Left ventricle myocardium superior (tissue), 1 donor: ENCODE measurements at regions not wholly inside any gene's neighbourhood (a gene's known extent, or its start where the extent isn't known, plus 50 kb on each side); places are given as distances from the start of the nearest gene placed in this dataset.

ENCODE experiments used
- ATAC-seq: fragments of 200-7000 bp; cut with Tn5 transposase; one replicate; pipeline ENCODE4 v1.9.1; 2020; ENCODE audit warnings: mild to moderate bottlenecking, moderate library complexity
- DNase-seq: peaks from one replicate; pipeline ENCODE4 v3.0.0-alpha.2; 2020
- intact Hi-C: fragments of 100-400 bp; cut with micrococcal nuclease; formaldehyde crosslinking; loops from one replicate; pipeline ENCODE4 v1.11.0; 2022
- donor health status: DM: no; HTN: yes; CAD: no; lungs with severe emphysema.

DNA sequence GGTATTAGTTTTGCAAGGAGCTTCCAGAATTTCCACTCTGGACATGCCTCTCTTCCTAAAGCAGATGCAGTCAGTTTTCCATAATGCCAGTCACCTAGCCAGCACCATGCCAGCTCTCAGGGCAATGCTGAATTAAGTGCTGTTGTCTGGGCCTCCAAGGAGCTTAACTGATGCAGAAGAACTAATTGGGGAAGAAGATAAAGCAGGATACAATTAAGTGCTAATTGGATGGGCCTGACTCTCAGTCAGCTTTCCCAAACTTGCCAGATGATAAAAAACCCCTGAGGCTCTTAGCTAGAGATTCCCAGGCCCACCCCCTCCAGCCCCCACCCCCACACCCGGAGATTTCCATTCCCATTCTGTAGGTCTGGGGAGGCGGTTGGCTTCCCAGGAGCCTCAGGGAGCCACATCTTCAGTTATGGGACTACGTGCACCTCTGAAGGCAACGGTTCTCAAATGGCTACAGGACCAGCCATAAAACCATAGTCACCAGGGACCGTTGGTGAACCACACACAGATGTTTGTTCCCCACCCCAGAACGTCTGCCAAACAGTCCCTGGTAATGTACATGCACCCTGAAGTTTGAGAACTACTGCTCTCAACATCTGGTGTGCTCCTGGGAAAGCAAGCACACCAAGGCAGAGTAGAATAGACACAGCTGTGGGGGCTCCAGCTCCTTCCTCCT is 499.1 kb upstream of the CDH5 start:
- DNase-seq (no peak), ATAC-seq (no peak)
- intact Hi-C loops: no loop called here

DNA sequence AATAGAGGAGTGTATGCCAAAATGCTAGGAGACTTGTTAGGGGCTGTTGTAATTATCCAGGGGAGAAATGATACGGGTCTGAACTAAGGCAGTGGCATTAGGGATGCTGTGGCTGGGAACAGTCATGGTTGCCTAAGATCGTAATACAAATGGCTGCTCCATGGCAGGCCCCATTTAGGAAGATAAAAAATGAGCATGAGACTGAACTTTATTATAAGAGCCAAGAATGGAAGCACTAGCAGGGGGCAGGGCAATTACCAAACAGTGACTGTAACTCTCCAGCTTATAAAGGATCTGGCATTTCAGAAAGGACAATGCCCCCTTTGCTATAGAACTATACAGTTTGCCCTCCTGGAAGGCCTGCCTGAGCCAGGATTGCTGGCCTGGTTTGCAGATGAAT is 503.3 kb upstream of the CDH5 start:
- intact Hi-C loops: no loop called here
- DNase-seq: no peak
- ATAC-seq: no peak

DNA sequence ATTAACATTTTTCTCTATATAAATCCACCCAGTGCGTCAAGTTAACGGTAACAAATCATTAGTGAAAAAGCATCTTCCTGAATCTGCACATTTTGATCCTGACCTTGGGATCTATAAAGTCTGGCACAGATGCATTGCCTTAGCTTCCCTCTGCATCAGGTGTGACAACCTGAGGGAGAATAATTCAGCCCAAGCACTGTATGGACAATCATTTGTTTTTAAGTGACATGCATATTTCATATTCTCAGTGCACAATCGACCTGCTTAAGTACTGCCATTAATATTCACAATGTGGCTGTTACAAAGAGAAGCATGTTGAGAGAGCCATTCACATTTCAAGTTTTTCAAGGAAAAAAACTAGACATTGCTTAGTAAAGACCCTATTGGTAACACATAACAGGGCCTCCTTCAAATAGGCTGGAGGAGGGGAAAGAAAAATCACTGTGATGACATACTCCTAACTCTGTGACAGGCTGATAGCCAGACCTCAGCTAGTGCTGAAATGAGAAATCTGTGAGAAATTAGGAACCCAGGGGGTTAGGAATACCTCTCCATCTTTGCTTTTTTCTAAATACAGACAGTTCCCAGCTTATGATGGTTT is 505.3 kb upstream of the CDH5 start:
- no peak for ATAC-seq
- intact Hi-C loops: no loop called here
- no peak for DNase-seq

DNA sequence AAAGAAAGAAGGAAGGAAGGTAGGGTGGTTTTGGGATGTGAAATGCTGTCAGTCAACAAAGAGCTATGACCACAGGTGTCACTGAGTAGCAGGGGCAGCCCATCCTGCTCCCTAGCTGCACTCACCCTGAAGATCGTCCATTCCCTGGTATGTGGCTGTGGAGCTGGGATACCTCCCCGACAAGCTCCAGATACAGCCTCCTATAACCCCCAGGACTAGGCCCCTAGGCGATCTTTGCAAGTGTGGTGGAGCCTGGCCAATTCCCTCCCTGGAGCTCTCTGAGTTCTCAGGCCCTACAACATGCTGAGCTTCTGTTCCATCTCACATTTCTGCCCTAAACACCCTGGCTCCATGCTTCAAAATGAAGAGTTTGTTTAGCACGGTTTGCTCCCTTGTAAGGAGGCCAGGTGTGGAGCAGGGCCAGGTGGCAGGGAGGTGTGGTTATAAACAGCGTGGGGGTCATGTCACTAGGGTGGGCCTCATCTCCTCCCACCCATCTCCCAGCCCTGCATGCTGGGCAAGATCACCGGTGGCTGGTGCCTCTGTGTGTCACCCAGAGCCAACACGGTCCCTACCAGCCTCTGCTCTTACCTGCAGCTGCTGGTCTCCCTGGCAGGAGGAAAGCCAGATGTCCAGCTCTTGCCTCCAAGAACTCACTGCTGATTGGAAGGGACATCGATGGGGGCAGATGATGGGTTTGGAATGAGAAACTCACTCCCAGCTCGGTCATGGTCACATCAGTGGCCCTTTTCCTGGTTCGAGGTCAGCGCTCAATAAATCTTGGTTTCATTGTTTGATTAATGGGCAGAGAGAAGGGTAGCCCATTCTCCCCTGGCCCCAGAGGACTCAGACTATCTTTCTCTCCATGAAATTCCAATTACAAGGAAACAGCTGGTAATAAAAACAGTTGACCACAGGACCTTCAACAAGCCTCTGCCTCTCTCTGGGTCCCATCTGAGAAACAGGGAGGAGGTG is 511.0 kb upstream of the CDH5 start:
- ATAC-seq (no peak), DNase-seq (no peak)
- intact Hi-C loops: no loop called here

DNA sequence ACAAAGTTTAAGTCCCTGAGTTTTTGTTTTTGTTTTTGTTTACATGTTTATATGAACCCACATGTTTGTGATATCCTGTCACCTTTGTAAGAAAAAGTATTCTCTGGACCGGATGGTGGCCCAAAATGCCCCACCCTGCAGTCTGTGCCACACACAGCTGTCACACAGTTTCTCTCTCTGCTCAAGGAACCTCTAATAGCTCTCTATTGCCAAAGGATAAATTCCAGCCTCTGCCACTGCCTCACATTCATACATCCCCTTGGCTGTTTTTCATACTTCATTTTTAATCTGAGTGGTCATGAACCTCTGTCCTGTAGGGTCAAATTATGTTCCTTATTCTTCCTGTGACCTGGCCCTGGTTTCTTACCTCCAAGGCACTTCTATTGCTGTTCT is 520.3 kb upstream of the CDH5 start:
- intact Hi-C loops: no loop called here

DNA sequence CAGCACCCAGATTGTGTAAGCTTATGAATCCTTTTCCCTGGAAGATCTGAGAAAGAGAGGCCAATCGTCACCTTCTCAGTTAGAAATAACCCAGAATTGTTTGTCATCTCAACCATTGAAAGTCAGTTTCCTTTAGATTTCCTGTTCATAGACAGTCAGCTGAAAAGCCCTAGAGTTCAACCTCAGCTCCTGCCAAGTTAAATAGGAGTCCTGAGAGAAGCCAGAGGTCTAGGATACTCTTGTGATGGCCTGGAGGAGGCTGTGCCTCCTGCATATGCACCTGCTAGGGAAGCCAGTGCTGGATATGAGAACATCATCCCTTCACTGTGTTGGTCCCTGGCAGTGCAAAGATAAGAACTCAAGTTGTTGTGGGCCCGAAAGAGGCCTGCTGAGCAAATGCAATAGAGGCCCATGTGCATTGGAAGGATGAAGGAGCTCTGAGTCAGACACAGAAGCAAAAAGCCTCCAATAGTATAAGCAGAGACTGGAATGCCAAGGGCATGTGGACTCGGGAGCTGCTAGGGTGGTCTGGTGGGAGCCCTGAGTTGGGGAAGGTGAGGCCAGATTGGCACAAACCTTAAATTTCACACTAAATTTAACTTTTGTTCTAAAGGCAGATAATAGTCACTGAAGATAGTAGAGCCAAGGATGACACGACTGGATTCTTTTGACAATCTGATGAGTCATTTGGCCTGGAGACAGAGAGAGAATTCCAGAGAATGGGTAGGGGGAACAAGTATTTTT is 520.9 kb upstream of the CDH5 start:
- intact Hi-C loops: no loop called here
- ATAC-seq: no peak
- DNase-seq: no peak

More for the DNA sequence above, 520.3 kb upstream of the CDH5 start:
- ATAC-seq: no peak
- DNase-seq: no peak

DNA sequence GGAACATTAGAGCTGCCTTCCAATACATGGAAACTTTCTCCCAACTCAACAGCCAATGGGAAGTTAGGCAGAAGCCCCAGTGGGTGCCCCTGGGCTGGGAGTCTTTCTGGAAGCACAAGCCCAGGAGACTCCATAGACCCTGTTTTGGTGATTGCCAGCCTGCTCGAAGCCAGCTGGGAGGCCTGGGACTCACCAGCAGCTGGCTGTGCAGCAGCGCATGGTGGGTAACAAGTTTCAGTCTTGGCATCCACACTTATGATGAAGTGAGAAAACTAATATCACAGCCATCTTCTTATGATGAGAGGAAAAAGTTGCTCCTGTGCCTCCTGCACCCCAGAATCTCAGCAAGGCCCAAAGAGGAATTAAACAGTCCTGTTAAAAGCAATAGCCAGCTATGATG is 522.5 kb upstream of the CDH5 start:
- ATAC-seq (no peak), DNase-seq (no peak)
- intact Hi-C loops: no loop called here

DNA sequence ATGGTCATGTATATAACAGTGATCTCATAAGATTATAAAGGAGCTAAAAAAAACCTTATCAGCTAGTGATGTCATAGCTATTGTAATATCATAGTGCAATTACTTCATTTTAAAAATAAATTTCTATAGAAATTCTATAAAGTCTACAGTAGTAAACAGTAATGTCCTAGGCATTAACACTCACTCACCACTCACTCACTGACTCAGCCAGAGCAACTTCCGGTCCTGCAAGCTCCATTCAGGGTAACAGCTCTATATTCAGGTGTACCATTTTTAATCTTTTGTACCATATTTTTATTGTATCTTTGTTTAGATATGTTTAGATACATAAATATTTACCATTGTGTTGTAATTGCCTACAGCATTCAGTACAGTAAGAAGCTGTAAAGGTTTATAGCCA is 524.4 kb upstream of the CDH5 start:
- ATAC-seq (no peak), DNase-seq (no peak)
- intact Hi-C loops: no loop called here

DNA sequence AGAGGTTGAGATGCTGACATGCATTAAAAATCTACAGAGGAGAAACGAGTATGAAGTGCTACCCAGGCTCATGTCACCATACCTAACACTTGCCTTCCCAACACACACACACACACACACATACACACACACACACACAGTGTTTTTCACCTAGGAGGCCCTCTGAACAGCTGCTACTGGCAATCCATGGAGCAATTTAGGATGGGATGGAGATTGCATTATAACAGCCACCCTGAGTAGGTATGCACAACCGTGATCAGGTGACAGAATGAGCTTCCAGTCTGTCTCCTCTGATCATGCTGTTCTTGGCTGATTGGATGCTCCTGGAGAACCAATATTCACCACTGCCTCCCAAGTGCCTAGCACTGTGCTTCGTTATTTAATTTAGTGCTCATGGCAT is 528.5 kb upstream of the CDH5 start:
- intact Hi-C loops: no loop called here
- ATAC-seq (no peak), DNase-seq (no peak)

DNA sequence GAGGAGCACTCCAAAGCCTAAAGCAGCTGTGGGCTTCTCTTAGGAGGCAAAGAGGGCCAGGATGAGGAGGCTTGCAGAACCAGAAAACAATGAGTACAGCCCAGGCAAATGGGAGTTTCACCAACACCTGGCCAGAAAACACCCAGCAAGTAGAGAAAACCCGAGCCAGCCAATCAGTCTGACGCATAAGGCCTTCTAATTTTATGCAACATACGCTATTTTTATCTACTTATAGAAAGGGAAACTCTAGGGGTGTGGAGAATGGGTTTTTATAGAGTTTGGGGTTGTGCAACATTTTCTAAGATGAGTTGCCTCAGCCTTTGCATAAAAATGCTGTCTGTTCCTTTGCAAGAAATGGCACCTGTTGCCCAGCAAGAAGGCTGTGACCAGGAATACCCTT is 529.0 kb upstream of the CDH5 start:
- intact Hi-C loops: no loop called here
- DNase-seq (no peak), ATAC-seq (no peak)

DNA sequence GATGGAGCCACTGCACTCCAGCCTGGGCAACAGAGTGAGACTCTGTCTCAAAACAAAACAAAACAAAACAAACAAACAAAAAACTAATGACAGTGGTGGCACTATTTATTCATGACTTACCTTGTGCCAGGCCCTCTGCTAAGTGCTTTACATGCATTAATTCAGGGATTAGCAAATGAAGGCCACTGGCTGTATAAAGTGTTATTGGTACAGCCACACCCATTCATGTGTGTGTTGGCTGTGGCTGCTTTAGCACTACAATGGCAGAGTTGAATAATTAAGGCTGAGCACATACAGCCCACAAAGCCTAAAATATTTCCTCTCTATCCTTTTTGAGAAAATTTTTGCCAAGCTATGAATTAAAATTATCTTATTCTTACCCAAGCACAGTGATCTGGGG is 531.8 kb upstream of the CDH5 start:
- no peak for ATAC-seq
- DNase-seq: no peak

DNA sequence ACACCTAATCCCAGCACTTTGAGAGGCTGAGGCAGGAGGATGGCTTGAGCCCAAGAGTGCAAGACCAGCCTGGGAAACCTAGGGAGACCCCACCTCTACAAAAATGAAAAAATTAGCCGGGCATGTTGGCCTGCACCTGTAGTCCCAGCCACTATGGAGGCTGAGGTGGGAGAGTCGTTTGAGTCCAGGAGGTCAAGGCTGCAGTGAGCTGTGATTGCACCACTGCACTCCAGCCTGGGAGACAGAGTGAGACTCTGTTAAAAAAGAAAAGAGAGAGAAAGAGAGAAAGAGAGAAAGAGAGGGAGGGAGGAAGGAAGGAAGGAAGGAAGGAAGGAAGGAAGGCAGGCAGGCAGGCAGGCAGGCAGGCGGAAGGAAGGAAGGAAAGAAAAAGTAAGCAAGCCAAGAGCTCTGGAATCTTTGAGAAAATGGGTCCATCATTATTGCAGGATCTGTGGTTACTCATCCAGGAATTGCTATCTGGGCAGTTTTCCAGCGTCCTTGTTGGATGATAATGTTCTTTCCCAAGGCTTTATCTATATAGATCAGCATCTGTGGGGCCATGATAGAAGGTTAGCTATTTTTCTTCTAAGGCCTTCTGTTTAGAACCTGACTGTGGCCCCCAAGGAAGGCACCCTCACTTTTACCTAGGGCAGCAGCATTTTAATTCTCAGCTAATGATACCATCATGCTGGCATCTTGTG is 533.2 kb upstream of the CDH5 start:
- intact Hi-C loops: no loop called here
- no peak for ATAC-seq
- DNase-seq: no peak

More for the DNA sequence above, 531.8 kb upstream of the CDH5 start:
- intact Hi-C loops: no loop called here

DNA sequence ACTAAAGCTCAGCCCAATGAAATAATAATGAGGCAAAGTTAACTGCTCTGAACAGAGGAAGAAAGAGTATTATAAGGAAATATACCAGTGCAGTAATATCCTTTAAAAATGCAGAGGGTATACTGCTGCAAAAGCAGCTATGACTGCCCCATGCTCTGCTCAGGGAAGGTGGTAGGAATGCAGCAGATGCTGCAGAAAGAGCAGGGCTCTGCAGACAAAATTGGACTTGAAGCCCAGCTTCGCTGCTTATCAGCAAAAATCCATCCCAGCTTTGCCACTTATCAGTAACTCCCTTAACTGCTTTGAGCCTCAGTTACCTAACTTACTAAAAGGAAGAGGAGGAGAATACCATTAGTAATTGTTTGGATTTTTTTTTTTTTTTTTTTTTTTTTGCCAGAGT is 533.8 kb upstream of the CDH5 start:
- intact Hi-C loops: no loop called here
- DNase-seq: no peak
- ATAC-seq: no peak

DNA sequence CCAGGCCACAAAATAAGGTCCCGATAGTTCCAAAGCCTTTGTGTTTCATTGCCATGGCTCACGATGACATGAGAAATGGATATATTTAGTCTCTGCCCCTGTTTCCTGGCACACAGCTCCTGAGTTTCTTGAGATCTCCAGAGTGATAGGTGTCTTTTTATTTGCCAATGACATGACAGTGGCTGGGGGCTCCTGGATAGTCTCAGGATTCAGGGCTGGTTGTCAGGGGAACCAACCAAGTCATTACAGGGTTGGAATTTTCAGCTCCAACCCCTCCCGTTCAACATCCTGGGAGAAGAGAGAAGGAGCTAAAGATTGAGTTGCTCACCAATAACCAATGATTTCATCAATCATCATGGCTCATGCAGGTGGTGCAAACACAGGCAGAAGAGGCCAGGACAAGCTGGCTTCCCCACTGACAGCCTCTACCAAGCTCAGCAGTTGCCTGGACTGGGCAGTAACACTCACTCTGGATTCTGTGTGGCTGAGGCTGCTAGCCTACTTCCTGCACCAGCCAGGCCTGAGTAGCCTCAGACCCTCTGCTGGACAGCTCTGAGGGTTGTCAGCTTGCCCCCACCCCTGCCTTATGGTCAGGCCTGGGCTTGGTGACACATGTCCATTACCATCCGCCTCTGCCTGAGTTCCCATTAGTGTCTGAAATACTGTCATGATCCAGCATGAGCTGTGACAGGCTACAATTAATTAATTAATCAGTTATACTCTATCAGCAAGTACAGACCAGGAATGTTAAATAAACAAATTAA is 534.4 kb upstream of the CDH5 start:
- DNase-seq (no peak), ATAC-seq (no peak)
- intact Hi-C loops: no loop called here

DNA sequence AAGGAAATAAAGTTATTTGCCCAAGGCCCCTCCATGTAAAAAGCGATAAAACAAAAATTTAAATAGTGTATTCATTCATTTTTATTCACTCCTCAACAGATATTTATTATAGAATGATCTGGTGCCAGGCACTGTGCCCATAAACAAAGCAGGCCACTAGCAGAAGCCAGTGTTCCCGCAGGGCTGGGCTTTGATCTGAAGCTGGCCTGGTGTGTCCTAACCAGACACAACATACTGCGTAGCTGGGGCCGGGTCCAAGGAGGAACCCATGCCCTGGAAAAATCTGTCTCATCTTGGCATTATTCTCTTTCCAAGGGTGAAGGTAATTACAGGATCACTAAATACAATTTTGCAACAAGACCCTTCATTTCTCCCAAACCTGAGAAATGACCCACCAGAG is 537.4 kb upstream of the CDH5 start:
- DNase-seq (no peak), ATAC-seq (no peak)
- intact Hi-C loops: no loop called here

DNA sequence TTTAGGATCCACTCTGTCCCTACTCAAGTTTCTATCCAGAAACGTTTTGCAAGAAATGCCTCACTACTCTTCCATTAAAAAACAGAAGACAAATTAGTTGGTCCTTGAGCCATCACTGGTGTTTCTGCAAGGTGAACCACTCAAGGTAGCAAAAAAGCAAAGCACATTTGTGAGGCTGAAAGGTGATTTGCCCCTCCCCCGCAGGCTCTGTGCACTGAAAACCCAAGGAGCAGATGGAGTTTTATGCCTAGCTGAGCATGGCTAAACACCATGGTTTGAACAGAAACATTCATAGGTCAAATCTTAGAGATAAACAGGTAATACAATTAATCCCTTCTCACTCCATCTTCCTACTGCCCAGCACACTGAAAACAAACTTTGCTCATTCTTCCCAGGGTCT is 538.2 kb upstream of the CDH5 start:
- ATAC-seq: no peak
- no peak for DNase-seq
- intact Hi-C loops: no loop called here

DNA sequence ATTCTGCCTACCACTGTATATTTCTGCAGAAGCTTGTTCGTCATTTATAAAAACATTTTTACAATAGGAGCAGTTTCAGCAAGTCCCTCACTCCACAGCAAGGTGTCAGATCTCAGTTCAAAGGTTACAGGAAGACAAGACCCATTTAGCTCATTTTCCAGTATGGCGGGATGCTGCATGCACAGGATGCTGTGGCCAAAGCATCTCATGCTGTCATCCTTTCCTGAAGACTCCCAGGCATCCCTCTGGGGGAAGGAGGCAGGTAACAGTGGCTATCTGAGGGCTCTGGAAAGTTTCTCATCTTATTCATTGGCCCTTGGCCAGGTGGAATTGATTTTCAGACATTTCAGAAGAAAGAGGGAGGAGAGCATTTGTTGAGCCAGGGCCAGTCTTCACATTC is 539.3 kb upstream of the CDH5 start:
- DNase-seq: no peak
- intact Hi-C loops: no loop called here
- ATAC-seq: no peak

DNA sequence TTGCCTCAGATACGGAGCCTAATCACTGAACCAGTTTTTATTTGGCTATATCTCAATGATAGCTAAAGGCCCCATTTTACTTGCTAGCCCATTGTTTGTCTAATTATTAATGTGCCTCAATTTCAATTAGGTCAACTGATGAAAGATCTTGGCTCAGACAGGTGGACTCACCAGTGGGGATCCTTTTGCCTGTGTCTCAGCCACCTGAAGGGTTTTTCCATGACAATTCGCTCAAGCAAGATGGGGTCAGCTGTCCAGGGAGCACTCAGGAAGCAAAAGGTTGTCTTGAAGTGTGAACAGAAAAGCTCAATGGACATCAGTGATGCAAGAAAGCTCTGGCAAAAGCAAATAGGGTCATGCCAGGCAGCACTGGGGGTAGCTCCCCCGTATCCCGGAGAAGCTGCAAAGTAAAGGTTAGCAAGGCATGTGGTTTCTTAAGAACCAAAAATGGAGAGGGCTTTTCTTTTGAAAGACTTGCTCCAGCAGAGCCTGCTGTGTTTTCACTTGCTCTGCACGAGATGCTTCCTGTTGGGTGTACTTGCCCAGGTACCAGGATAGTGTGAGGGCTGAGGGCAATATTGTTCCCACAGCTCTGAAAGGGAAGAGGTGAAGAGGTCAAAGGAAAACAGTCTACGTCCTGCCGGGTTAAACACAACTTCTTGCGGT is 541.2 kb upstream of the CDH5 start:
- intact Hi-C loops: no loop called here
- no peak for DNase-seq
- no peak for ATAC-seq
